GM12878 (cell line): ENCODE measurements at regions not wholly inside any gene's neighbourhood (a gene's known extent, or its start where the extent isn't known, plus 50 kb on each side); places are given as distances from the start of the nearest gene placed in this dataset.

Experiments
- ATAC-seq: fragments of 200-7000 bp; cut with Tn5 transposase; 3 replicates; pipeline ENCODE4 v1.9.1; 2020; ENCODE audit warnings: mild to moderate bottlenecking, moderate library complexity
- BruUV-seq: library from RNA; stranded (reverse); fragments of 400-500 nt; replicated peaks from 2 replicates; lab custom pipeline; 2021; lab: Mats Ljungman, UMichigan
- CTCF ChIA-PET: fragments of 300-600 bp; sonication (Branson Sonifier 250); formaldehyde crosslinking; extraction: SDS; loops from one replicate; lab custom pipeline; 2021; ENCODE audit warnings: inconsistent platforms; lab: Yijun Ruan, JAX
- POLR2A ChIA-PET: fragments of 350-600 bp; formaldehyde crosslinking; extraction: SDS; loops from one replicate; lab custom pipeline; 2021; ENCODE audit warnings: inconsistent platforms; lab: Charles Lee
- RAD21 ChIA-PET: fragments of 300-600 bp; sonication (Branson Sonifier 250); formaldehyde crosslinking; loops from one replicate; lab custom pipeline; 2023; ENCODE audit warnings: antibody characterized with exemption; ENCODE audit not compliant: unreplicated experiment; lab: Charles Lee
- SMC1A ChIA-PET: fragments of 300-600 bp; sonication (Branson Sonifier 250); formaldehyde crosslinking; loops from one replicate; lab custom pipeline; 2023; ENCODE audit not compliant: unreplicated experiment, uncharacterized antibody; lab: Charles Lee
- DNase-seq: peaks from one replicate; pipeline ENCODE4 v3.0.0-alpha.2; 2011; ENCODE audit warnings: low read depth, low spot score
- FAIRE-seq: peaks from 3 replicates; lab custom pipeline; 2011; peaks lifted over from hg19 to GRCh38; lab: Jason Lieb, UNC
- H2AFZ ChIP-seq: 2 replicates; pipeline ENCODE4 v1.6.0; 2011; ENCODE audit warnings: low read depth, low read length, control low read depth; ENCODE audit not compliant: control insufficient read depth
- H3K27ac ChIP-seq: 2 replicates; pipeline ENCODE4 v1.5.1; 2011; ENCODE audit warnings: control low read depth; ENCODE audit not compliant: control insufficient read depth, insufficient read depth
- H3K27me3 ChIP-seq, 2 experiments: replicated peaks in 1 of 2; 2 replicates each; pipeline versions ENCODE4 v1.6.0 to v1.6.1; 2011; ENCODE audit warnings: low read length in 1 of 2; ENCODE audit not compliant: control insufficient read depth in 2 of 2, insufficient read depth in 2 of 2
- H3K36me3 ChIP-seq, 2 experiments: 2 replicates each; pipeline ENCODE4 v1.5.1; 2011; ENCODE audit warnings: low read length in 1 of 2; ENCODE audit not compliant: control insufficient read depth in 2 of 2, insufficient read depth in 2 of 2
- H3K4me1 ChIP-seq: 2 replicates; pipeline ENCODE4 v1.6.1; 2011; ENCODE audit warnings: mild to moderate bottlenecking, low read length, moderate library complexity, mixed read lengths; ENCODE audit not compliant: control insufficient read depth, insufficient read depth
- H3K4me2 ChIP-seq: 2 replicates; pipeline ENCODE4 v1.6.0; 2011; ENCODE audit warnings: control low read depth; ENCODE audit not compliant: control insufficient read depth, insufficient read depth
- H3K4me3 ChIP-seq: fragments of 200-600 bp; sonication (generic); 2 replicates; pipeline ENCODE4 v1.5.1; 2016
- H3K79me2 ChIP-seq: 2 replicates; pipeline ENCODE4 v1.6.0; 2011; ENCODE audit warnings: low read length; ENCODE audit not compliant: control insufficient read depth, insufficient read depth
- H3K9ac ChIP-seq: 2 replicates; pipeline ENCODE4 v1.8.0; 2011; ENCODE audit warnings: low read length, control low read depth, mixed read lengths; ENCODE audit not compliant: control insufficient read depth, insufficient read depth
- H3K9me3 ChIP-seq: replicated peaks from 3 replicates; pipeline ENCODE4 v1.5.1; 2011; ENCODE audit warnings: mild to moderate bottlenecking, low read length; ENCODE audit not compliant: control insufficient read depth, insufficient read depth
- H4K20me1 ChIP-seq: 2 replicates; pipeline ENCODE4 v1.6.0; 2011; ENCODE audit not compliant: control insufficient read depth, insufficient read depth
- CREB1 ChIP-seq: IDR thresholded peaks from 2 replicates; pipeline ENCODE4 v1.6.1; 2012; ENCODE audit warnings: low read depth, mild to moderate bottlenecking, inconsistent platforms
- CREM ChIP-seq: IDR thresholded peaks from 2 replicates; pipeline ENCODE4 v1.6.1; 2014; ENCODE audit warnings: antibody characterized with exemption, low read depth
- CTCF ChIP-seq, 3 experiments: IDR thresholded peaks in 2 of 3; conservative IDR thresholded peaks in 1 of 3; 2 replicates each; pipeline ENCODE4 v1.5.1; 2011; ENCODE audit warnings: low read depth in 3 of 3, low read length in 3 of 3, mild to moderate bottlenecking in 3 of 3, control low read depth in 2 of 3, moderate library complexity in 2 of 3, inconsistent platforms in 1 of 3, mixed read lengths in 1 of 3; ENCODE audit not compliant: control insufficient read depth in 2 of 3, insufficient read depth in 1 of 3; ENCODE audit errors: extremely low read depth in 1 of 3
- ESRRA ChIP-seq: IDR thresholded peaks from 2 replicates; pipeline ENCODE4 v1.6.1; 2012; ENCODE audit warnings: mild to moderate bottlenecking, low read length, improper control_type of control experiment
- ETV6 ChIP-seq, 2 experiments: fragments of 450-650 bp in 1 of 2; IDR thresholded peaks in 1 of 2; conservative IDR thresholded peaks in 1 of 2; 2 replicates each; pipeline ENCODE4 v1.6.1; 2014; ENCODE audit warnings: antibody characterized with exemption in 1 of 2, borderline replicate concordance in 1 of 2, low read depth in 1 of 2, mild to moderate bottlenecking in 1 of 2, moderate library complexity in 1 of 2
- MXI1 ChIP-seq: fragments of 150-350 bp; IDR thresholded peaks from 2 replicates; pipeline ENCODE4 v1.6.1; 2011; ENCODE audit warnings: low read depth, mild to moderate bottlenecking, inconsistent platforms, low read length, improper control_type of control experiment
- MYB ChIP-seq: fragments of 150-350 bp; IDR thresholded peaks from 2 replicates; pipeline ENCODE4 v1.6.1; 2014; ENCODE audit warnings: mild to moderate bottlenecking, low read depth, low read length, borderline replicate concordance
- NKRF ChIP-seq: fragments of 450-650 bp; conservative IDR thresholded peaks from 2 replicates; pipeline ENCODE4 v1.6.1; 2017; ENCODE audit warnings: mild to moderate bottlenecking, moderate library complexity
- PAX8 ChIP-seq: fragments of 450-650 bp; IDR thresholded peaks from 2 replicates; pipeline ENCODE4 v1.6.1; 2017; ENCODE audit warnings: mild to moderate bottlenecking, moderate library complexity
- REST ChIP-seq: IDR thresholded peaks from 2 replicates; pipeline ENCODE4 v1.6.1; 2012; ENCODE audit warnings: mild to moderate bottlenecking, low read depth, low read length
- RUNX3 ChIP-seq: IDR thresholded peaks from 2 replicates; pipeline ENCODE4 v1.6.1; 2012; ENCODE audit warnings: low read length, inconsistent platforms
- SIX5 ChIP-seq: IDR thresholded peaks from 2 replicates; pipeline ENCODE4 v1.6.1; 2011; ENCODE audit warnings: mild to moderate bottlenecking, low read depth, low read length, moderate library complexity; ENCODE audit not compliant: severe bottlenecking
- SMC3 ChIP-seq: IDR thresholded peaks from 2 replicates; pipeline ENCODE4 v1.6.1; 2011; ENCODE audit warnings: low read length, improper control_type of control experiment, borderline replicate concordance
- STAT1 ChIP-seq: fragments of 450-650 bp; conservative IDR thresholded peaks from 2 replicates; pipeline ENCODE4 v1.6.1; 2014; ENCODE audit warnings: antibody characterized with exemption, mild to moderate bottlenecking
- ZNF622 ChIP-seq: fragments of 450-650 bp; IDR thresholded peaks from 2 replicates; pipeline ENCODE4 v1.6.1; 2017; ENCODE audit warnings: mild to moderate bottlenecking, inconsistent platforms
- WGBS: methylation state at CpG from one replicate; pipeline ENCODE4 v1.1.6; 2016; ENCODE audit warnings: low lambda C conversion rate; ENCODE audit not compliant: insufficient replicate concordance, insufficient coverage; ENCODE audit errors: missing lambda C conversion rate; 5-methylcytosine and 5-hydroxymethylcytosine counted together
- in situ Hi-C: fragments of 300-500 bp; cut with MboI; formaldehyde crosslinking; loops from 9 replicates; pipeline ENCODE4 v1.14.3; 2018; ENCODE audit warnings: mixed read lengths
- intact Hi-C: fragments of 100-400 bp; cut with micrococcal nuclease; formaldehyde crosslinking; loops from one replicate; pipeline ENCODE4 v1.14.2; 2022; ENCODE audit not compliant: unreplicated experiment

GRCh38 chr18:25433590-25433989 lies 81.6 kb upstream of the ZNF521 start:
- H3K4me2 ChIP-seq, result no peak overlapping the region
- CTCF ChIA-PET, result interaction anchor here (0.6 kb wide), 1 partner anchor 395 kb away, joined by 3 read pairs; no protein-coding TSS in a partner anchor
- no peaks in the 10 kb centered on the region for H3K9me3 ChIP-seq
- DNase-seq, result no peak
- no peak overlapping the region for H3K9ac ChIP-seq
- no peak overlapping the region for H3K27ac ChIP-seq
- no peaks in the 10 kb centered on the region for H3K36me3 ChIP-seq
- FAIRE-seq, result no peak
- WGBS, result 0% methylated on average over 3 of the region's 3 CpGs
- BruUV-seq, result no TSS peak
- H2AFZ ChIP-seq, result no peak overlapping the region
- no peak overlapping the region for H3K4me3 ChIP-seq
- in situ Hi-C loops (no loop called here), intact Hi-C loops (no loop called here)
- POLR2A ChIA-PET, result no interaction called here
- no peaks in the 10 kb centered on the region for H3K79me2 ChIP-seq
- RAD21 ChIA-PET, result interaction anchor here (0.7 kb wide), 1 partner anchor 92 kb away, joined by 3 read pairs; no protein-coding TSS in a partner anchor
- no peak for ATAC-seq
- H3K4me1 ChIP-seq, result no peaks in the 10 kb centered on the region
- H4K20me1 ChIP-seq, result no peaks in the 10 kb centered on the region
- no peaks in the 10 kb centered on the region; a peak in 1 of 4 replicates for H3K27me3 ChIP-seq
- SMC1A ChIA-PET, result no interaction called here
- TF ChIP-seq PAX8, result no peak
- no peak for TF ChIP-seq MYB
- no peak for TF ChIP-seq CTCF (IDR thresholded peaks at IDR 0.05 in 2 of 3, conservative IDR thresholded peaks at IDR 0.05 in 1 of 3; ENCODE audit: control insufficient read depth in 2 of 3, extremely low read depth in 1 of 3, insufficient read depth in 1 of 3, low read depth in 3 of 3, low read length in 3 of 3)
- TF ChIP-seq ESRRA, result no peak
- no peak for TF ChIP-seq SMC3
- TF ChIP-seq STAT1, result no peak
- TF ChIP-seq REST, result no peak
- TF ChIP-seq SIX5, result no peak
- TF ChIP-seq NKRF, result no peak
- TF ChIP-seq ZNF622, result no peak
- TF ChIP-seq CREB1, result no peak
- no peak for TF ChIP-seq ETV6 (conservative IDR thresholded peaks at IDR 0.05 in 1 of 2, IDR thresholded peaks at IDR 0.05 in 1 of 2; ENCODE audit: borderline replicate concordance in 1 of 2, low read depth in 1 of 2)
- no peak for TF ChIP-seq CREM
- TF ChIP-seq MXI1, result no peak
- no peak for TF ChIP-seq RUNX3
